GM03348 (cell line): ENCODE measurements at regions not wholly inside any gene's neighbourhood (a gene's known extent, or its start where the extent isn't known, plus 50 kb on each side); places are given as distances from the start of the nearest gene placed in this dataset.

Experiments used
- DNase-seq: peaks from one replicate; pipeline ENCODE4 v3.0.0; 2012; ENCODE audit warnings: low spot score

DNA sequence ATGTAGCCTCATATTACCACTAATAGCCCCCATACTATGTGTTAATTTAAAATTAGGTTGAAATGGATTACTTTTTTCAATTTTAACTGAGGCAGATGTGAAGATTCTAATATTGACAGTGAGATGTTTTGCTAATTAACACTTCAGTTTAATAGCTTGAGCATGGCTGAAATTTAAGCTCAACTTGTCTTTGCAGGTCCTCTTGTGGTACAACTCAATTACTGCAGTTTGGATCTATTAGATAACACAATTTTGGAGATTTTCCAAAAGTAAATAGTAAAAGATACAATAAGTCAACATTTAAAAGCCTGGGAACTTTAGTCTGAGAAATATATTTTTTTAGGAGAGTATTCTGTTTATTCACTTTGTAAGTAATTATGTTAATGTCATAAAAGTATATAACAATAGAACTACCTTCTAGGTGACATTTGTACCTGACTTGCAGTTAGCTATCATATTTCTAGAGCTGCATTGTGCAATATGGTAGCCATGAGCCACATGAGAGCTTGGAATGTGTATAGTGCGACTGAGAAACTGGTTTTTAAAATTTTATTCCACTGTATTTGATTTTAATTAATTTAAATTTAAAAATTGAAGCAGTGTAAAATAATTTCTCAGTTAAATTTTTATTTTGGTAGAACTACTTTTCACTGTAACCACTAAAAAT lies 73.1 kb upstream of the FMR1 start:
- no peak for DNase-seq

DNA sequence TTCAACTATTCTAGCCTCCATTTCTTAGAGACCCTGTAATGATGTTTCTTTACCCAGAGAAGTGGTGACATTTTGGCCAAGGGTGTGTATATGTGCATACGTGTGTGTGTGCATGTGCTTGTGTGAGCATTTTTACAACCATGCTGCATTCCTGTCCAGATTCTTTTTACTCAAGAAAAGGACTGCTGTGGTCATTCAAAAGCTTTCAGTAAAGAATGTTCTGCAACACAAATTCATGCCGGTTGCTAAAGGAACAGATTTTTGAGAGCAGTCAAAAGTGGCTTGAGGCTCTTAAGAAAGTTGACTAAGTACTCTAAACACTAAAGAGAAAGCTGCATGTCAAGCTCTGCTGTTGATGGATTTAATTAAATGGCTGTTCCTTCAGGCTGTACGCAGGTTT lies 65.0 kb upstream of the FMR1 start:
- no peak for DNase-seq

DNA sequence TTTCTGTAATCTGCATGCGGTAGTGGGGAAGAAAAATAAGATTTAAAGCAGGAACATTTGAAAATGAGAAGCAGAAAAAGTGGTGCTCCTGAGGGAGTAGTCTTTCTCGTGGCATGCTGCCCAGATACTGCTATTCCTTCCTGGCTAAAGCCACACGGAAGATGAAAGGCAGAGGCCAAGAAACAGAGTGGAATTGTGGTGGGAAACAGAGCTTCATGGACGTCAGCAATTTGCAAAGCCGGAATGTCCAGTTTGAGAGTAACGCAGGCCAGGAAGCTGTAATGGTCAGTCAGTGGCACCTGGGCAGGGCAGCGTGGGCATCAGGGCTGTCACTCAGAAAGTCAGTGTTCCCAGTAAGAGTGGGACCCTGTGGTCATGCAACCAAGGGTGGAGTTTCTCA lies 63.7 kb upstream of the FMR1 start:
- DNase-seq: no peak

DNA sequence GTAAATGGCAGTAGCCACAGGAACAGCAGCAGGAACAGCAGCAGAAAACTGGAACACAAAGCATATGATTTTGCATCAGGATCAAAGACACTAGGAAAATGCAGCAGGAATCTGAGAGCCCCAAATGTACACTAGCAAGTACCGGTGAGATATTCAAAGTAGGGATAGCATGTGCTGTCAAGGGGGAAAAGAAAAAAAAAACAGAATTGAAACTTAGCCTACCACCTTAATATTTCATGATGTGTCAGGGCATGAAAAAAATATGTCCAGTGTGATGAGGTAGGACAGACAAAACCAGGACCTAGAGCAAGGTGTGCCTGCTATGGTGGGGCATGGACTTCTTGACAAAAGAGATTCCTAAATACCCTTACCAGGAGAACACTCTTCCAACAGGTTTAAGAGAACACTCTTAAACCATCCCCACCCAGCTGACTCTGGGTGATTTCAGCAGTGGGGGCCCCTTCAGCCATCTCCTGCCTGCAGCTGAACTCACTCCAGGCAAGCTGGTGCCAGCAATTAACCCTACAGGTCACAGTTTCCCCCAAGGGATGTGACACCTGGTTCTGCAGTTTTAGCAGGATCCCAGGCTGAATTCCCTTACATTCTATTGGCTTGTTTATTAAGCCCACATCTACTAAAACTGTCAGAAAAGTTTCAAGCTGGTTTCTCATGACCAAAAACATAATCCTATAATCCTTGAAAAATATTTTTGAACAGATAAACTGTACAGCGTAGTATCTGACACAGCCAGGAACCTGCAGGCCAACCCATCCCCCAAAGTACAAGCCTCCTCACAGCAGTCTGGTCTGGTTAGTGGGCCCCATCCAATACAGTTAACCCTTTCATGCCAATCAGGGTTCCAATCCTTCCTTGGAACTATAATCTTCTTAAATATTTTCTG lies 62.9 kb upstream of the FMR1 start:
- no peak for DNase-seq

DNA sequence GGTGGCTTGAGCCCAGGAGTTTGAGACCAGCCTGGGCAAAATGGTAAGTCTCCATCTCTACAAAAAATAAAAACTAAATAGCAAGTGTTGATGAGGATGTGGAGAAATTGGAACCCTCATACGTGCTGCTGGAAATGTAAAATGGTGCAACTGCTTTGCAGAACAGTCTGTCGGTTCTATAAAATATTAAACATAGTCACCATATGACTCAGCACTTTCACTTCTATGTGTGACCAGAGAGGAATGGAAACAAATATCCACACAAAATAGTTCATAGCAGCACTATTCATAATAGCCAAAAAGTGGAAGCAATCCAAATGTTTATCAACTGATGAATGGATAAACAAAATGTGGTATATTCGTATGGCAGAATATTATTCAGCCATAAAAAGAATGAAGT lies 60.8 kb upstream of the FMR1 start:
- DNase-seq: no peak

DNA sequence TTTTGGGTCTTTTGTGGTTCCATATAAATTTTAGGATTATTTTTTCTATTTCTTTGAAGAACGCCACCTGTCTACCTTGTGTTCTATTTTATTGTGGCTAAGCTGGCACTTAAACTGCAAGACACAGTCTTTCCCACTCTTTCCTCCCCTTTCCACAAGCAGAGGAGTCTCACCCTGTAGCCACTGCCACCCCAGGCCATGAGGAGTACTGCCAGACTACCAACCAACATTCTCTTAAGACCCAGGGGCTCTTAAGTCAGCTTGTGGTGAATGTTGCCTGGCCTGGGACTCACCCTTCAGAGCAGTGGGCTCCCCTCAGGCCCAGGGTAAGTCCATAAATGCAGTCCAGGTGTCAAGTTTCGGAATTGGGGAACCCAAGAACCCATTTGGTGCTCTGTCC lies 58.0 kb upstream of the FMR1 start:
- DNase-seq: no peak

DNA sequence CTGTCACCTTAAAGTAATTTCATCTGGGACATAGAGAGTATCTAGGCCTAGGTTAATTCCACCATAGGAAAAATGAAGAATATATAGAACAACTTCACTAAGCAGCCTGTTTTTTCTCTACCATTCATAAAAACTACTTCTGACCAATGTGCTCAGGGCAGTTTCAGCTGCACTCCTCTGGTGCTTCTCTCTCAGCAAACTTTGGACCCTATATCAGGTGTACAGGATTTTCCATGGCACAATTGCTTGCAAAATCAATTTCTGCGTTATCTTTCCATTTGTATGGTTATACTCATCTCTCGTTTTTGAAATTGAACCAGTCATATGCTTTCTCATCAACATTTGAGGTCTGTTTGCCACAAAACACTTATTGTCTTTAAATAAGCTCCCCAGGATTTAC lies 52.1 kb upstream of the FMR1 start:
- DNase-seq: no peak
